ENCODE measurements at regions not wholly inside any gene's neighbourhood (a gene's known extent, or its start where the extent isn't known, plus 50 kb on each side); places are given as distances from the start of the nearest gene placed in this dataset.
A peak's percentile ranks its signal among the peaks of the same experiment; 100 is the strongest.

DNA sequence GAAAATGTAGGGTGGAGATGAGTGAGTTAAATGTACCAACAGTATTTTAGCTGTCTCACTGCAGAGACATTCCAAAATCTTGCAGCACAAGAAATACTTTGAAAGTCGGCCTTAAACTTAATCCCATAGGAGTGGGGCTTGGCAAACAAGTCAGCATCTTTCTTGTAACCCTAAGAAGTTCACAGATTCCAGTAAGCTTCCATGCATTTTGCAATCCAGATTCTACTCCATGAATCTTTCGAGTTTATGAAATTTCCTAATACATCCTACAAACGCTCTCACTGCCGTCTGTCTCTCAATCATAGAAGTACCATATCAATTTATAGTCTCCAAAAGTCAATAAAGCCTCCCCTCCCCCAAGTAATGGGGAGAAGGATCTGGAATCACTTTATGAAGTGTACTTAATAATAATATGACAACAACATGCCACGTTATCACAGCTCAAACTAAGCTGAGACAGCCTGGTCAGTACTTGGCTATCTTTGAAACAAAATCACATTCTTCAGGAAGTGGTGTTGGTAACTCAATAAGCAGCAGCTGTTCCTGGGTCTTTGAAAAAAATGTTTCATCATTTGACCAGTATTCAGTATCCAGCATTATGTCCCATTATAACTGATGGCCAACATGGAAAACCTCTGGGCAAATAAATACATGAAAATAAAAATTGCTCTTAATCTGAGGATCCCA is 317.4 kb upstream of the RUNX1 start:
- H3K27ac ChIP-seq (ENCODE audit: low read depth in 2 of 2, low read length in 1 of 2) = no peak overlapping the region
- TF ChIP-seq, protein P1, sequence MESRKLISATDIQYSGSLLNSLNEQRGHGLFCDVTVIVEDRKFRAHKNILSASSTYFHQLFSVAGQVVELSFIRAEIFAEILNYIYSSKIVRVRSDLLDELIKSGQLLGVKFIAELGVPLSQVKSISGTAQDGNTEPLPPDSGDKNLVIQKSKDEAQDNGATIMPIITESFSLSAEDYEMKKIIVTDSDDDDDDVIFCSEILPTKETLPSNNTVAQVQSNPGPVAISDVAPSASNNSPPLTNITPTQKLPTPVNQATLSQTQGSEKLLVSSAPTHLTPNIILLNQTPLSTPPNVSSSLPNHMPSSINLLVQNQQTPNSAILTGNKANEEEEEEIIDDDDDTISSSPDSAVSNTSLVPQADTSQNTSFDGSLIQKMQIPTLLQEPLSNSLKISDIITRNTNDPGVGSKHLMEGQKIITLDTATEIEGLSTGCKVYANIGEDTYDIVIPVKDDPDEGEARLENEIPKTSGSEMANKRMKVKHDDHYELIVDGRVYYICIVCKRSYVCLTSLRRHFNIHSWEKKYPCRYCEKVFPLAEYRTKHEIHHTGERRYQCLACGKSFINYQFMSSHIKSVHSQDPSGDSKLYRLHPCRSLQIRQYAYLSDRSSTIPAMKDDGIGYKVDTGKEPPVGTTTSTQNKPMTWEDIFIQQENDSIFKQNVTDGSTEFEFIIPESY (IDR thresholded peaks at IDR 0.05; ENCODE audit: borderline replicate concordance, low read depth) = no peak
- 0 out of 2 replicates have a peak, but pooled peaks have one; percentile 20 for TF ChIP-seq TCF12 (IDR thresholded peaks at IDR 0.05)
- WGBS (ENCODE audit: low lambda C conversion rate) = 58% methylated on average over 5 of the region's 5 CpGs

DNA sequence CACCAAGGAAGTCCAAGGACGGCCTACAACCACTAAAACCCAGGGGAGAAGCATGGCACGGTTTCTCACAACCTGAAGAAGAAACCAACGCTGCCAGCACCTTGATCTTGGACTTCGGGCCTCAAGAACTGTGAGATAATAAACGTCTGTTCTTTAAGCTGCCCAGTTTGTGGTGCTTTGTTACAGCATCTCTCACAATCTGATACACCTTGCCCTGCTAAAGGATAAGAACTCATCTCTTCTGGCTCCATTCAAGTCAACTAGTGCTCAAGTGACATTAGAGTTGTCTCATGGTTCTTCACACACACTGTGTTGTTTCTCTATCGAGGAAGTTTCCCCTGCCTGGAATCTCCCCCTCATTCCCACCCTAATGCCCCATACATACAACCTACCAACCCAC is 314.4 kb upstream of the RUNX1 start:
- Histone ChIP-seq H4K20me1 (ENCODE audit: insufficient read depth) (no peaks in the 10 kb centered on the region), H3K79me2 (ENCODE audit: insufficient read depth) (no peaks in the 10 kb centered on the region), H3K36me3 (replicated peaks in 1 of 2; ENCODE audit: control insufficient read depth in 1 of 2, insufficient read depth in 2 of 2, low read length in 1 of 2) (no peaks in the 10 kb centered on the region), H3K9me3 (no peaks in the 10 kb centered on the region), H3K27ac (ENCODE audit: low read depth in 2 of 2, low read length in 1 of 2) (no peak overlapping the region), H3K4me2 (no peak overlapping the region), H3K9me2 (no peaks in the 10 kb centered on the region), H3K27me3 (ENCODE audit: insufficient read depth) (no peaks in the 10 kb centered on the region), H3K9ac (no peak overlapping the region), H3K4me3 (ENCODE audit: low read depth in 2 of 2, low read length in 1 of 2) (no peak overlapping the region), H3F3A (replicated peaks; ENCODE audit: insufficient read depth) (no peaks in the 10 kb centered on the region), H2AFZ (ENCODE audit: low read depth) (no peak overlapping the region), H3K4me1 (ENCODE audit: control insufficient read depth in 1 of 2, insufficient read depth in 2 of 2, low read depth in 1 of 2, low read length in 1 of 2) (no peaks in the 10 kb centered on the region; a peak in 1 of 4 replicates)
- ChIA-PET CTCF (no interaction called here), POLR2A (no interaction called here)
- WGBS (ENCODE audit: low lambda C conversion rate) = 55% methylated on average over 4 of the region's 6 CpGs
- TF ChIP-seq YY1 (IDR thresholded peaks at IDR 0.05; ENCODE audit: low read depth) (no peak), EZH2phosphoT487 (IDR thresholded peaks at IDR 0.05; ENCODE audit: borderline replicate concordance, low read depth) (no peak), NRF1 (IDR thresholded peaks at IDR 0.05; ENCODE audit: low read depth, low read length) (no peak), TCF12 (IDR thresholded peaks at IDR 0.05) (no peak), GATA2 (CRISPR knock-in tag; IDR thresholded peaks at IDR 0.05) (no peak)
- TF ChIP-seq, protein P1 (IDR thresholded peaks at IDR 0.05; ENCODE audit: borderline replicate concordance, low read depth) = no peak
- TF ChIP-seq, protein P2, sequence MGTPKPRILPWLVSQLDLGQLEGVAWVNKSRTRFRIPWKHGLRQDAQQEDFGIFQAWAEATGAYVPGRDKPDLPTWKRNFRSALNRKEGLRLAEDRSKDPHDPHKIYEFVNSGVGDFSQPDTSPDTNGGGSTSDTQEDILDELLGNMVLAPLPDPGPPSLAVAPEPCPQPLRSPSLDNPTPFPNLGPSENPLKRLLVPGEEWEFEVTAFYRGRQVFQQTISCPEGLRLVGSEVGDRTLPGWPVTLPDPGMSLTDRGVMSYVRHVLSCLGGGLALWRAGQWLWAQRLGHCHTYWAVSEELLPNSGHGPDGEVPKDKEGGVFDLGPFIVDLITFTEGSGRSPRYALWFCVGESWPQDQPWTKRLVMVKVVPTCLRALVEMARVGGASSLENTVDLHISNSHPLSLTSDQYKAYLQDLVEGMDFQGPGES (IDR thresholded peaks at IDR 0.05; ENCODE audit: low read depth, low read length) = no peak
- TF ChIP-seq, protein P3, sequence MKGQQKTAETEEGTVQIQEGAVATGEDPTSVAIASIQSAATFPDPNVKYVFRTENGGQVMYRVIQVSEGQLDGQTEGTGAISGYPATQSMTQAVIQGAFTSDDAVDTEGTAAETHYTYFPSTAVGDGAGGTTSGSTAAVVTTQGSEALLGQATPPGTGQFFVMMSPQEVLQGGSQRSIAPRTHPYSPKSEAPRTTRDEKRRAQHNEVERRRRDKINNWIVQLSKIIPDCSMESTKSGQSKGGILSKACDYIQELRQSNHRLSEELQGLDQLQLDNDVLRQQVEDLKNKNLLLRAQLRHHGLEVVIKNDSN (IDR thresholded peaks at IDR 0.05; ENCODE audit: borderline replicate concordance, low read depth) = no peak
- no peak for DNase-seq

More for the DNA sequence above, 317.4 kb upstream of the RUNX1 start:
- ChIA-PET POLR2A (no interaction called here), CTCF (no interaction called here)
- Histone ChIP-seq H3K4me1 (ENCODE audit: control insufficient read depth in 1 of 2, insufficient read depth in 2 of 2, low read depth in 1 of 2, low read length in 1 of 2) (no peaks in the 10 kb centered on the region; a peak in 1 of 4 replicates), H3K27me3 (ENCODE audit: insufficient read depth) (no peaks in the 10 kb centered on the region), H3K36me3 (replicated peaks in 1 of 2; ENCODE audit: control insufficient read depth in 1 of 2, insufficient read depth in 2 of 2, low read length in 1 of 2) (no peaks in the 10 kb centered on the region), H2AFZ (ENCODE audit: low read depth) (peak overlapping the region; percentile 39; the same call in 1 of the 2 replicates), H3K9ac (no peak overlapping the region), H3K9me2 (no peaks in the 10 kb centered on the region), H3K9me3 (no peaks in the 10 kb centered on the region), H3F3A (replicated peaks; ENCODE audit: insufficient read depth) (no peaks in the 10 kb centered on the region), H3K4me2 (no peak overlapping the region), H4K20me1 (ENCODE audit: insufficient read depth) (no peaks in the 10 kb centered on the region), H3K4me3 (ENCODE audit: low read depth in 2 of 2, low read length in 1 of 2) (no peak overlapping the region), H3K79me2 (ENCODE audit: insufficient read depth) (no peaks in the 10 kb centered on the region)
- DNase-seq = no peak

All from SK-N-SH (cell line).